ENCODE measurements at regions not wholly inside any gene's neighbourhood (a gene's known extent, or its start where the extent isn't known, plus 50 kb on each side); places are given as distances from the start of the nearest gene placed in this dataset.

- TF ChIP-seq POLR2A (IDR thresholded peaks at IDR 0.05) (no peak), CTCF (IDR thresholded peaks at IDR 0.05) (no peak)
Measured at GRCh38 chr18:44039216-44039615, 641.5 kb upstream of the SETBP1 start.
